Peyer's patch (tissue), 4 donors: ENCODE measurements at regions not wholly inside any gene's neighbourhood (a gene's known extent, or its start where the extent isn't known, plus 50 kb on each side); places are given as distances from the start of the nearest gene placed in this dataset.

ENCODE experiments used
- DNase-seq, 3 donors: peaks; one replicate each; pipeline ENCODE4 v3.0.0-alpha.2; 2017 to 2019
- H3K27ac ChIP-seq, 4 donors: fragments of 200-600 bp; sonication (generic); one replicate each; pipeline ENCODE4 v1.5.1; 2016 to 2019
- H3K27me3 ChIP-seq, 2 donors: fragments of 200-600 bp; sonication (generic); one replicate each; pipeline ENCODE4 v1.5.1; 2019
- H3K36me3 ChIP-seq, 3 donors: fragments of 200-600 bp; sonication (generic); one replicate each; pipeline ENCODE4 v1.5.1; 2016 to 2019
- H3K4me1 ChIP-seq, 4 donors: fragments of 200-600 bp; sonication (generic); one replicate each; pipeline ENCODE4 v1.5.1; 2016 to 2019
- H3K4me3 ChIP-seq, 4 donors: fragments of 200-600 bp; sonication (generic); 1 replicate in 3 of 4; 2 replicates in 1 of 4; pipeline ENCODE4 v1.5.1; 2016 to 2019; ENCODE audit warnings: mild to moderate bottlenecking in 1 of 4
- H3K9me3 ChIP-seq, 4 donors: fragments of 200-600 bp; sonication (generic); one replicate each; pipeline ENCODE4 v1.5.1; 2016 to 2019; ENCODE audit warnings: mild to moderate bottlenecking in 1 of 4
- CTCF ChIP-seq, 6 experiments: fragments of 450-650 bp in 4 of 6; fragments of 200-600 bp in 2 of 6; sonication (generic) in 1 of 6; IDR thresholded peaks; one replicate each; pipeline ENCODE4 v1.5.1; 2017 to 2019; ENCODE audit warnings: antibody characterized with exemption in 6 of 6, mild to moderate bottlenecking in 3 of 6, moderate library complexity in 1 of 6
- POLR2A ChIP-seq, 2 donors: fragments of 450-650 bp; IDR thresholded peaks; one replicate each; pipeline ENCODE4 v1.5.1; 2017; ENCODE audit warnings: antibody characterized with exemption in 2 of 2, mild to moderate bottlenecking in 2 of 2, moderate library complexity in 2 of 2

GRCh38 chr5:3249401-3249800, 346.2 kb upstream of the IRX1 start:
- Histone ChIP-seq H3K9me3 (no peaks in the 10 kb centered on the region), H3K4me3 (no peak overlapping the region), H3K27me3 (no peaks in the 10 kb centered on the region), H3K4me1 (no peaks in the 10 kb centered on the region), H3K36me3 (no peaks in the 10 kb centered on the region), H3K27ac (no peak overlapping the region)
- TF ChIP-seq CTCF (IDR thresholded peaks at IDR 0.05) (no peak), POLR2A (IDR thresholded peaks at IDR 0.05) (no peak)
- DNase-seq: no peak

- Histone ChIP-seq H3K27me3 (no peaks in the 10 kb centered on the region), H3K4me1 (no peaks in the 10 kb centered on the region), H3K9me3 (no peaks in the 10 kb centered on the region), H3K27ac (no peak overlapping the region), H3K36me3 (no peaks in the 10 kb centered on the region), H3K4me3 (no peak overlapping the region)
- no peak for DNase-seq
- TF ChIP-seq POLR2A (IDR thresholded peaks at IDR 0.05) (no peak), CTCF (IDR thresholded peaks at IDR 0.05) (no peak)
Measured at GRCh38 chr5:3237276-3237868, 358.3 kb upstream of the IRX1 start.

- Histone ChIP-seq H3K9me3 (no peaks in the 10 kb centered on the region), H3K36me3 (no peaks in the 10 kb centered on the region), H3K27ac (no peak overlapping the region), H3K27me3 (no peaks in the 10 kb centered on the region), H3K4me3 (no peak overlapping the region), H3K4me1 (no peaks in the 10 kb centered on the region)
- DNase-seq: no peak
- TF ChIP-seq CTCF (IDR thresholded peaks at IDR 0.05) (no peak), POLR2A (IDR thresholded peaks at IDR 0.05) (no peak)
Measured at GRCh38 chr5:3234566-3234965, 361.1 kb upstream of the IRX1 start.

GRCh38 chr5:3230941-3231340, 364.7 kb upstream of the IRX1 start:
- Histone ChIP-seq H3K4me1 (no peaks in the 10 kb centered on the region), H3K27me3 (no peaks in the 10 kb centered on the region), H3K4me3 (no peak overlapping the region), H3K9me3 (peaks cover 0 to 3% (median 0%) of the 10 kb centered on the region in 4 donors), H3K36me3 (no peaks in the 10 kb centered on the region), H3K27ac (no peak overlapping the region)
- DNase-seq: no peak
- TF ChIP-seq CTCF (IDR thresholded peaks at IDR 0.05) (no peak), POLR2A (IDR thresholded peaks at IDR 0.05) (no peak)

GRCh38 chr5:3230254-3230653, 365.4 kb upstream of the IRX1 start:
- H3K4me1 ChIP-seq: no peaks in the 10 kb centered on the region
- no peaks in the 10 kb centered on the region for H3K36me3 ChIP-seq
- peaks cover 0 to 3% (median 0%) of the 10 kb centered on the region in 4 donors for H3K9me3 ChIP-seq
- no peak overlapping the region for H3K4me3 ChIP-seq
- TF ChIP-seq CTCF (IDR thresholded peaks at IDR 0.05): no peak
- TF ChIP-seq POLR2A (IDR thresholded peaks at IDR 0.05): no peak
- DNase-seq: no peak
- H3K27ac ChIP-seq: no peak overlapping the region
- H3K27me3 ChIP-seq: no peaks in the 10 kb centered on the region
